ENCODE measurements at regions not wholly inside any gene's neighbourhood (a gene's known extent, or its start where the extent isn't known, plus 50 kb on each side); places are given as distances from the start of the nearest gene placed in this dataset.

- H3K27me3 Mint-ChIP-seq: peaks cover 37% of the 10 kb centered on the region
- H3K4me1 ChIP-seq (ENCODE audit: insufficient read depth, low read length): no peaks in the 10 kb centered on the region
- H3K36me3 Mint-ChIP-seq (ENCODE audit: low read depth): no peaks in the 10 kb centered on the region
- intact Hi-C loops (cut with DNase I, micrococcal nuclease): no loop called here
- H3K27ac Mint-ChIP-seq: no peak overlapping the region
- no peaks in the 10 kb centered on the region for H3K4me1 Mint-ChIP-seq (ENCODE audit: low read depth)
- H3K27ac ChIP-seq (ENCODE audit: low read depth in 1 of 2, low read length in 2 of 2): no peak overlapping the region
- H3K4me3 ChIP-seq (ENCODE audit: low read length): no peak overlapping the region
- H3K4me3 Mint-ChIP-seq: no peak overlapping the region
- DNase-seq: no peak
- H3K9me3 Mint-ChIP-seq: no peaks in the 10 kb centered on the region
- peaks cover 0 to 8% of the 10 kb centered on the region in 2 experiments for H3K9me3 ChIP-seq (ENCODE audit: control insufficient read depth in 1 of 2, insufficient read depth in 1 of 2, low read length in 2 of 2)
- POLR2A ChIA-PET: no interaction called here
- H3K36me3 ChIP-seq (ENCODE audit: insufficient read depth, low read length): no peaks in the 10 kb centered on the region
- no peak for ATAC-seq (ENCODE audit: poor library complexity)
- TF ChIP-seq, protein P1, sequence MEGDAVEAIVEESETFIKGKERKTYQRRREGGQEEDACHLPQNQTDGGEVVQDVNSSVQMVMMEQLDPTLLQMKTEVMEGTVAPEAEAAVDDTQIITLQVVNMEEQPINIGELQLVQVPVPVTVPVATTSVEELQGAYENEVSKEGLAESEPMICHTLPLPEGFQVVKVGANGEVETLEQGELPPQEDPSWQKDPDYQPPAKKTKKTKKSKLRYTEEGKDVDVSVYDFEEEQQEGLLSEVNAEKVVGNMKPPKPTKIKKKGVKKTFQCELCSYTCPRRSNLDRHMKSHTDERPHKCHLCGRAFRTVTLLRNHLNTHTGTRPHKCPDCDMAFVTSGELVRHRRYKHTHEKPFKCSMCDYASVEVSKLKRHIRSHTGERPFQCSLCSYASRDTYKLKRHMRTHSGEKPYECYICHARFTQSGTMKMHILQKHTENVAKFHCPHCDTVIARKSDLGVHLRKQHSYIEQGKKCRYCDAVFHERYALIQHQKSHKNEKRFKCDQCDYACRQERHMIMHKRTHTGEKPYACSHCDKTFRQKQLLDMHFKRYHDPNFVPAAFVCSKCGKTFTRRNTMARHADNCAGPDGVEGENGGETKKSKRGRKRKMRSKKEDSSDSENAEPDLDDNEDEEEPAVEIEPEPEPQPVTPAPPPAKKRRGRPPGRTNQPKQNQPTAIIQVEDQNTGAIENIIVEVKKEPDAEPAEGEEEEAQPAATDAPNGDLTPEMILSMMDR (IDR thresholded peaks at IDR 0.05): no peak
- H3K27me3 ChIP-seq (ENCODE audit: control insufficient read depth in 1 of 2, insufficient read depth in 2 of 2, low read length in 2 of 2): peaks cover 5 to 9% of the 10 kb centered on the region in 2 experiments
- CTCF ChIA-PET: no interaction called here
Observed at GRCh38 chr18:75785206-75785605, 357.7 kb upstream of the SMIM21 start.

- CTCF ChIA-PET: no interaction called here
- Mint-ChIP-seq H3K36me3 (ENCODE audit: low read depth) (no peaks in the 10 kb centered on the region), H3K27me3 (peaks cover 37% of the 10 kb centered on the region), H3K27ac (no peak overlapping the region), H3K4me1 (ENCODE audit: low read depth) (no peaks in the 10 kb centered on the region), H3K4me3 (no peak overlapping the region), H3K9me3 (no peaks in the 10 kb centered on the region)
- Histone ChIP-seq H3K27ac (ENCODE audit: low read depth in 1 of 2, low read length in 2 of 2) (no peak overlapping the region), H3K27me3 (ENCODE audit: control insufficient read depth in 1 of 2, insufficient read depth in 2 of 2, low read length in 2 of 2) (peaks cover 5 to 9% of the 10 kb centered on the region in 2 experiments), H3K36me3 (ENCODE audit: insufficient read depth, low read length) (no peaks in the 10 kb centered on the region), H3K9me3 (ENCODE audit: control insufficient read depth in 1 of 2, insufficient read depth in 1 of 2, low read length in 2 of 2) (peaks cover 0 to 8% of the 10 kb centered on the region in 2 experiments), H3K4me1 (ENCODE audit: insufficient read depth, low read length) (no peaks in the 10 kb centered on the region), H3K4me3 (ENCODE audit: low read length) (no peak overlapping the region)
- intact Hi-C loops (cut with DNase I, micrococcal nuclease): no loop called here
- ATAC-seq (ENCODE audit: poor library complexity): no peak
- TF ChIP-seq, protein P1 (IDR thresholded peaks at IDR 0.05): no peak
- POLR2A ChIA-PET: no interaction called here
- no peak for DNase-seq
Observed at GRCh38 chr18:75784390-75784789, 356.9 kb upstream of the SMIM21 start.

DNA sequence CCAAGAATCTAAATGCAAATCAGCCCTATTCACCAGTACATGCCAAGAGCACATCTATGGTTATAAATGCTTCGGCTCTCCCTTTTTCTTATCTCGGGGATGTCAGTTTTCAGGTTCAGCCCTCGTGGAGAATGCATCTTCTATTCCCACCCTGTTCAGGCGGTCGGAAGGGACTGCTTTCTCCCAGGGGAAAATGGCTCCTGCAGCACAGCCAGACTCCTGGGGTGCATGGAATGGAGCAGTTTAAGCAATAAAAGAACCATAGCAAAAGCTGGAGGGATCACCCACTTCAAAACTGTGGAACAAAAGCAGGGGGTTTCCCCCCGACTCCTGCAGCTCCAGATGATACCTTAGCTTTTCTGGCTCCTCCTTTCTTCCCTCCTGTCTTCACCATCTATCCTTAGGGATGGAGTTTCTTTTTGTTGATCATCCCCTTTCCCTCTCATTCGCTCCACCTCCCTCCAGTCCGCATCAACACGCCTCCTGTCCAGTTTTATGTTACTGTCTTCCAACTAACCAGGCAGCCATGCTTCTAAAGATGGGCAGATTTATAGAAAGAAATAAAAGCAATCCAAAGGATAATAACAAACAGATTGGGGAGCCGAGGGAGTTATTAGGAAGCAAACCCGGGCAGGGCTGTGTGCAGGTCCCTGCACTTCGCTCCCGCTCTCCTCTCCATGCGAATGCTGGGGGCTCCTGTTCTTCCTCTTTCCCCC, 356.2 kb upstream of the SMIM21 start:
- H3K27ac Mint-ChIP-seq: no peak overlapping the region
- peaks cover 5 to 9% of the 10 kb centered on the region in 2 experiments for H3K27me3 ChIP-seq (ENCODE audit: control insufficient read depth in 1 of 2, insufficient read depth in 2 of 2, low read length in 2 of 2)
- no peak overlapping the region for H3K4me3 Mint-ChIP-seq
- POLR2A ChIA-PET: no interaction called here
- no peaks in the 10 kb centered on the region for H3K36me3 ChIP-seq (ENCODE audit: insufficient read depth, low read length)
- peaks cover 41% of the 10 kb centered on the region for H3K27me3 Mint-ChIP-seq
- CTCF ChIA-PET: no interaction called here
- DNase-seq (no peak), ATAC-seq (ENCODE audit: poor library complexity) (no peak)
- TF ChIP-seq, protein P1 (IDR thresholded peaks at IDR 0.05): no peak
- no peaks in the 10 kb centered on the region for H3K36me3 Mint-ChIP-seq (ENCODE audit: low read depth)
- H3K9me3 Mint-ChIP-seq: no peaks in the 10 kb centered on the region
- H3K4me1 Mint-ChIP-seq (ENCODE audit: low read depth): no peaks in the 10 kb centered on the region
- no peak overlapping the region for H3K27ac ChIP-seq (ENCODE audit: low read depth in 1 of 2, low read length in 2 of 2)
- no peaks in the 10 kb centered on the region for H3K4me1 ChIP-seq (ENCODE audit: insufficient read depth, low read length)
- intact Hi-C loops (cut with DNase I, micrococcal nuclease): no loop called here
- H3K4me3 ChIP-seq (ENCODE audit: low read length): no peak overlapping the region
- peaks cover 0 to 8% of the 10 kb centered on the region in 2 experiments for H3K9me3 ChIP-seq (ENCODE audit: control insufficient read depth in 1 of 2, insufficient read depth in 1 of 2, low read length in 2 of 2)
